ENCODE measurements at regions not wholly inside any gene's neighbourhood (a gene's known extent, or its start where the extent isn't known, plus 50 kb on each side); places are given as distances from the start of the nearest gene placed in this dataset.

DNA sequence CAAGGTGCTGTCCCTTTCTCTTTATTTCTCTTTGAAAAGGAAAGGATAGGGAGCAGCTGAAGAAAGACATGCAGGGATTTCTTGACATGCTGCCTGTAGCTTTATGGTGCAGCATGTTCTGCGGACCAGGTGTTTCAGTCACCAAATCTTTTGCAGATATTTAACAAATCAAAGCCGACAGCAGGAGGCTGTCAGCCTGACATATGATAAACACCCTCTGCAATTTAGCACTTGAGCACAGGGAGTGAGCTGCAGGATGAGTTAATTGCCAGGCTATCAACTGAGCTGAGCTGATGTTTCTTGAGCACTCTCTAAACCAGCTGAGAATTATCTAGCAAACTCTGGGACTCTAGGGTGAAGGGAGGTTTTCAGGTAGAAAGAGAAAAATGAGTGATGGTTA is 212.8 kb upstream of the ATP10B start:
- no peak for TF ChIP-seq EZH2 (IDR thresholded peaks at IDR 0.05; ENCODE audit: insufficient read depth, poor library complexity, severe bottlenecking)
- no peak for TF ChIP-seq EZH2phosphoT487 (IDR thresholded peaks at IDR 0.05; ENCODE audit: insufficient read depth, low read depth)

Data from GM23248 (cell line).